ENCODE measurements at regions not wholly inside any gene's neighbourhood (a gene's known extent, or its start where the extent isn't known, plus 50 kb on each side); places are given as distances from the start of the nearest gene placed in this dataset.
A peak's percentile ranks its signal among the peaks of the same experiment; 100 is the strongest.

DNA sequence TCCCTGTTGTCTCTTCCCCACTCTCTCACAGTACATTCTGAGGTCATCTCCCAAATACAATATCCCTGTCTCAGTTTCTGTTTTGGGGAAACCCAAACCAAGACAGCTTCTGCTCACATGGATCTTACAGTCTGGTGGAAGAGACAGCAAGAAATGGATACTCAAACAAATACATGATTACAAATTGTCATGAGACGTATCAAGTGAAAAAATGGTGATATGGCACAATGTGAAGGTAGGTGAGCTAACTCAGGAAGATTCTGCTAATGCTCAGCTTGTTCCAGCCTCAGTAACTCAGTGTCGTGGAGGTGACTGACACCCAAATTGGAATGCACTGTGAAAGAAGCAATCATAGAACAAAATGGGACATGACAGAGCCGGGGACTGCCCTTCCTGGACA is 68.3 kb downstream of the CHST1 start:
- DNase-seq: no peak
- Histone ChIP-seq H3K27ac (no peak overlapping the region), H3K9me3 (no peaks in the 10 kb centered on the region), H3K4me1 (no peaks in the 10 kb centered on the region), H3K36me3 (ENCODE audit: low read depth, missing control alignments) (no peaks in the 10 kb centered on the region), H3K27me3 (no peaks in the 10 kb centered on the region), H3K4me3 (no peak overlapping the region)
- TF ChIP-seq POLR2A (IDR thresholded peaks at IDR 0.05) (no peak), CTCF (IDR thresholded peaks at IDR 0.05) (no peak)
- WGBS, 2 donors: 79 to 89% methylated on average over 3 of the region's 3 CpGs
- intact Hi-C loops (cut with DNase I; ENCODE audit: low total_unique reads): no loop called here

DNA sequence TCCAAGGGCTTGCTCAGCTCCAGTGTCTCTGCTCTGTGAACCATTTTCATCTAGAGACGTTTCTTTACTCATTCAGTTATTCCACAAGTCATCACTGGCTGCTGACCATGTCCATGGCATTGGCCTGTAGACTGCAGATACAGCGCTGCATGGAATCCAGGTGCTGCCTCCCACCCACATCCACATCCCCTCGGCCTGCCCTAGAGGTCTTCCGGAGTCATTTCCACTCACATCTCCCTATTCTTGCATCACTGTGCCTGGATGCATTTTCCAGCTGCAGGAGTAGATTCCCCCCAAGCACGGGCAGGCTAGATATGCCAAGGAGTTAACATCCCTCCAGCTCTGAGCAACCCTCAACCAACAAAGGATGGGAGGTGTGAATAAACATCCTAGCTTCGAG is 68.9 kb downstream of the CHST1 start:
- Histone ChIP-seq H3K27ac (no peak overlapping the region), H3K9me3 (no peaks in the 10 kb centered on the region), H3K4me3 (no peak overlapping the region), H3K4me1 (no peaks in the 10 kb centered on the region), H3K27me3 (no peaks in the 10 kb centered on the region), H3K36me3 (ENCODE audit: low read depth, missing control alignments) (no peaks in the 10 kb centered on the region)
- 82% methylated on average over 6 of the region's 6 CpGs for WGBS, 2 donors
- TF ChIP-seq CTCF (IDR thresholded peaks at IDR 0.05): no peak
- no peak for TF ChIP-seq POLR2A (IDR thresholded peaks at IDR 0.05)
- no peak for DNase-seq
- intact Hi-C loops (cut with DNase I; ENCODE audit: low total_unique reads): no loop called here

DNA sequence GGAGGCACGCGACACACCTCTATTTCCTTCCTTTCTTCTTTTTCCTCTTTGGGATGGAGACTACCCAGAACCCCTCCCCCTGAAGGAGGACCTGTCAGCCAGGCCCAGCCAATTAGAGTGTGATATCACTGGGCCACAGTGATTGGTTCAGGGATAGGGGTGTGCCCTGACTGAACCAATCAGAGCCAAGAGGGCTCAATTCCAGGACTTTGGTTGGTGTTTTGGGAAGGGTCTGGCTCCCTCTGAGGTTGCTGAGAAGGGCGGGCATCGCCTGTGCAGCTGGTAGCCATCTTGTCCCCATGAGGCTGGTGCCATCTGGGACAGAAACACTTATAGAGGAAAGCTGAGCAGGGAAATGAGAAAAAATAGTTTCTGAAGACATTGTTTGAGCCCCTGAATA is 71.4 kb downstream of the CHST1 start:
- intact Hi-C loops (cut with DNase I; ENCODE audit: low total_unique reads): no loop called here
- Histone ChIP-seq H3K36me3 (ENCODE audit: low read depth, missing control alignments) (no peaks in the 10 kb centered on the region), H3K27me3 (no peaks in the 10 kb centered on the region), H3K4me3 (no peak overlapping the region), H3K4me1 (no peaks in the 10 kb centered on the region), H3K27ac (no peak overlapping the region), H3K9me3 (no peaks in the 10 kb centered on the region)
- peak; percentile 62 for DNase-seq
- TF ChIP-seq POLR2A (IDR thresholded peaks at IDR 0.05): no peak
- 67 to 76% methylated on average over 4 of the region's 4 CpGs for WGBS, 2 donors

GRCh38 chr11:45592636-45593035 is 72.8 kb downstream of the CHST1 start:
- 79 to 81% methylated on average over 6 of the region's 6 CpGs for WGBS, 2 donors
- DNase-seq: no peak
- Histone ChIP-seq H3K27me3 (no peaks in the 10 kb centered on the region), H3K36me3 (ENCODE audit: low read depth, missing control alignments) (no peaks in the 10 kb centered on the region), H3K4me1 (no peaks in the 10 kb centered on the region), H3K9me3 (no peaks in the 10 kb centered on the region), H3K27ac (no peak overlapping the region), H3K4me3 (no peak overlapping the region)
- no peak for TF ChIP-seq POLR2A (IDR thresholded peaks at IDR 0.05)
- no peak for TF ChIP-seq CTCF (IDR thresholded peaks at IDR 0.05)
- intact Hi-C loops (cut with DNase I; ENCODE audit: low total_unique reads): no loop called here

GRCh38 chr11:45590743-45591142 is 74.7 kb downstream of the CHST1 start:
- DNase-seq: no peak
- WGBS, 2 donors: 70 to 74% methylated on average over 3 of the region's 3 CpGs
- intact Hi-C loops (cut with DNase I; ENCODE audit: low total_unique reads): no loop called here
- H3K9me3 ChIP-seq: no peaks in the 10 kb centered on the region
- H3K27ac ChIP-seq: no peak overlapping the region
- H3K4me3 ChIP-seq: no peak overlapping the region
- no peaks in the 10 kb centered on the region for H3K4me1 ChIP-seq
- H3K27me3 ChIP-seq: no peaks in the 10 kb centered on the region
- no peaks in the 10 kb centered on the region for H3K36me3 ChIP-seq (ENCODE audit: low read depth, missing control alignments)
- TF ChIP-seq POLR2A (IDR thresholded peaks at IDR 0.05) (no peak), CTCF (IDR thresholded peaks at IDR 0.05) (no peak)
